ENCODE measurements at regions not wholly inside any gene's neighbourhood (a gene's known extent, or its start where the extent isn't known, plus 50 kb on each side); places are given as distances from the start of the nearest gene placed in this dataset.

GRCh38 chr19:29323440-29324290, 110.7 kb upstream of the UQCRFS1 start:
- TF ChIP-seq POLR2A (IDR thresholded peaks at IDR 0.05) (no peak), CTCF (IDR thresholded peaks at IDR 0.05 in 4 of 5, conservative IDR thresholded peaks at IDR 0.05 in 1 of 5) (no peak)

Measured in gastrocnemius medialis (tissue), 4 donors.